COLO668 (cell line): ENCODE measurements at regions not wholly inside any gene's neighbourhood (a gene's known extent, or its start where the extent isn't known, plus 50 kb on each side); places are given as distances from the start of the nearest gene placed in this dataset.

Source experiments
- DNase-seq: peaks from one replicate; lab custom pipeline; 2025; ENCODE audit not compliant: unreplicated experiment; lab: John Stamatoyannopoulos, UW

DNA sequence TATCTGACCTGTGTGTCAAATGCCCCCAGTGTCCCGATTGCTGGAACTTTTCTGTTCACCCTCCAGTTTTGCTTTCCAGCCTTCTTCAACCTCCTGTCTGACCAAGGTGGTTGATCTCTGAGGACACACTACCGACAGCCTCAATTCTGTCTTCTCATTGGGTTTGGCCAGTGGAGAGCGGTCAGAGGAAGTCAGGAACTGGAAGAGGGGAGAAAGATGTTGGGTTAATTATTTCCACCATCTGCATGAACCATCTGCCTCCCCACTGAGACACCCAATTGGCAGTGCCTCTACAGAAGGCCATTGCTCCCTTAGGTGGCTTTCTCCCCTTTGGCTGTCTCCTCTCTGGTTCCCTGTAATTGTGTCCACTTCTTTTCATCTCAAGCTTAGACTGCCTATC lies 154.3 kb upstream of the RAI14 start:
- no peak for DNase-seq

DNA sequence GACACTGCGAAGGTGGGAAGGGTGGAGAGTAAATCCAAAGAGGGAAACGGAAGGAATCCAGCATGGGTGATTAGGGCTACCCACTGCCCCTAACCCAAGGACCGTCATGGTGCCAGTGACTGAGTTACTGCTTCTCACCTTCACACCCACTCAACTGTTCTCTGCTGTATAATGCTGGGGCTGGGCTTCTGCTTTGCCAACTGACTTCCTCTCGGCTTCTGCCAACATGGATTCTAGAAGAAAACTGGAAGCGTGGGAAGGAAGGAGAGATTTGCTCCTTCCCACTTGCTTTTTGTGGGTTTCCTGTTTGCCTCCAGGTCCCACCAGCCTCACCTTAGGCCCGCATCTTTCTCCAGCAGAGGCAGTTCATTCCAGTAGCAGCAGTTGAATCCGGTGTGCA lies 153.5 kb upstream of the RAI14 start:
- no peak for DNase-seq

DNA sequence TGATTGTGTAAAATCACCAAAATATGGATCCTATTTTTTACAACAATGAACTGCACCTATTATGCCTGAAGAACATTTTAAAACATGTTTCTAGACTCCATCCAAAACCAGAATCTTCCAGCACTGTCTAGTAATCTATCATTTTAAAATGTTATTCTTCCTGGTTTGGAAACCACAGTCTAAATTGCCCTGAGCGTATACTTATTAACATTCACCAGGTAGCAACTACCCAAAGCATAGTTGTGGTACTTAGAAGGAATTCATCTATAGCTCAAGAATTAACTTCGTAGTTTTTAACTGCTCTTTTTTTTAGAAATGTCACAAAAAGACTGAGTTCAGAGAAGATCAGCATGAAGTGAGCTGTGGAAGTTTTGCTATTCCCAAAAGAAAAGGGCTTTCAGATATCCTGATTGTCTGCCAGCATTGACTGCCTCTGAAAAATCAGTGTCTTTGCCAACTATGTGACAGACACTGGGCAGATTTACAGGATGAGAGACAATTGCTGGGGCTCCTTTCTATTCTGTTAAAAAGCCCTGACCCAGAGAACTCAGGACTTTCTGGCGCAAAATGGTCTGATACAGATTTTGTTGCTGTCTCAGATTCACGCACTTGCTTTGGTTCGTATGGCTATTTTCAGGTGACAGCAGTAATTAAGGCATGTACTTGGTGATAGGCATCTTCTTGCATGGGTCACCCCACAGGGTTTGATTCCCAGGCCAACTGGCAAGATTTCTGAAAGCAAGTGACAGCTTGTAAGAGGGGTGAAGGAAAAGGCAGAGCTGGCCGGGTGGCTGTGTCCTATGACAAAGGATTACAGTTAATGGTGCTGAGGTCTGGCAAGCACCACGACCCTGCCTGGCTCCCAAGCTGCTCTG lies 152.5 kb upstream of the RAI14 start:
- no peak for DNase-seq

DNA sequence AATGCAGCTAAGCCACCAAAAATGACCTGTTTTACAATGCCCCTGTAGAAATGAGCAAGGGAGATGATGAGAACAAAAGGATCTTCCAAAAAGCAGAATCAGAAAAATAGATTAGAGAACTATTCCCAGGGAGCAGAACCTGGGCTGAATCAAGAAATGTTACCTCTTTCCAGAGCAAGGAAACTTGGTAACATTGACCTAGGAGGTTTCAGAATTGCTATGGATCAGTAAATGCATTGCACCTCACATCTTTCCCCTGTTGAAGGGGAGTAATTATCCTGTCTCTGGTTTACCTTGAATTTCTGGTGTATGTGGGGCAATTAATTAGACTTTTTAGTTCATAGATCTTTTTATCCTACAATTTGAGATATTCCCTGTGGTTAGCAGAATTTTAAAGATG lies 151.2 kb upstream of the RAI14 start:
- DNase-seq = no peak

DNA sequence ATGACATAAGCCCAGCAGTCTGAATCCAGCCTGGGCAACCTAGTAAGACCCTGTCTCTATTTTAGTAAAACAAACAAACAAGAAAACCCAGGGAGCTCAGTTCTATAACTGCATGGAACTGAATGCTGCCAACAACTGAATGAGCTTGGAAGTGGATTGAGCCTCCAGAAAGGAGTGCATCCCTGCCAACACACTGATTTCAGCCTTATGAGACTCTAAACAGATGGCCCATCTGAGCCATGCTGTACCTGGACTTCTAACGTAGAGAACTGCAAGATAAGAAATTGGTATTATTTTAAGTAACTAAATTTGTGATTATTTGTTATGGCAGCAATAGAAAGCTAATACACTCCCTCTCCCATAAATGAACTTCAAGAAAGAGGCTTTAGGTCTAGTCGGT lies 150.4 kb upstream of the RAI14 start:
- DNase-seq = no peak

DNA sequence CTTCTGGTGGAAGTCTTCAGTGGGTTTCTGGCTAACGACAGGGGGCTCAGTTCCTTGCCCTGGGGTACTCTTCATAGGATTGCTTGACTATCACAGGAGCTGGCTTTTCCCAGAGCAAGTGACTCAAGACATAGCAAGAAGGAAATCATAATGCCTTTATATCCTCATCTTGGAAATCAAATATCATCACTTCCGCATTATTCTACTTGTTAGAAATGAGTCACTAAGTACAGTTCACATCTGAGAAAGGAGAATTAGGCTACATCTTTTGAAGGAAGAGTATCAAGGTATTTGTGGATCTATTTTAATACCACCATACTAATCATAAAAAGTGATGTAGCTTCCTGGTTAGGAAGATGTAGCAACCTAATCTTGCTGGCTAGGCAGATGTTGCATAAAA lies 148.2 kb upstream of the RAI14 start:
- no peak for DNase-seq

DNA sequence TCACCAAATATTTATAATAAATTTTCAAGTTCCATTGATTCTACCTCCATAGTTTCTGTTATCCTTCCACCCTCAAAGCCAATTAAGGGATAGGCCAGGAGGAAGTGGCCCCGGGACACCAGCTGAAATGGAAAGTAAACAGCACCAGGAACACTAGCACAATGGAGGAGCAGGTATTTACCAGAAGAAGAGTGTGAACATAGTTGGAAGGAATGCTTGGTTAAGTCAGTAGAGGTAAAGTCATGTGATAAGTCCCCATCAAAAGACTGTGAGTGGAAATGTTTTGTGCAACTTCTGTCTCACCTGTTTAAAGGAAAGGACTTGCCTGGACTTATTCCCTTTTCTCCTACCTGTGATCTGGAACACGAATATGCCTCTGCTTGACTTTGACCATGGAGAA lies 146.7 kb upstream of the RAI14 start:
- DNase-seq = no peak

DNA sequence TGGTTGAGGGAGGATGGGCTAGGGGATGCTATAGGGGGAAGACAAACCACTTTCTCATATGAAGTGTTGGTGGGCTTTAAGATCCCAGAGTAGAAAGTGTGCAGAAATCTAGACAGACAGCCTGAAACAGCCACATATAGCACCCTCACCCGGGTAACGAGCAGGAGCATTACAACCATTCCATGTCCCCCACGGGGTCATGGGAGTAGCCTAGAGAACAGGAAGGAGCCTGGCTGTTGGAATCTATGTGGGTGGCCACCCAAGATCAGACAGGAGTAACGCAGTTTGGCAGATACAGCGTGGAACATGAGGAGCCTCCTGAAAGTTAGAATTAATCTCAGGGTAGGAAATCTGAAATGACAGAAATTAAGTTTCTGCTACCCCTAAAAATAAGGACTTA lies 146.1 kb upstream of the RAI14 start:
- DNase-seq = no peak

DNA sequence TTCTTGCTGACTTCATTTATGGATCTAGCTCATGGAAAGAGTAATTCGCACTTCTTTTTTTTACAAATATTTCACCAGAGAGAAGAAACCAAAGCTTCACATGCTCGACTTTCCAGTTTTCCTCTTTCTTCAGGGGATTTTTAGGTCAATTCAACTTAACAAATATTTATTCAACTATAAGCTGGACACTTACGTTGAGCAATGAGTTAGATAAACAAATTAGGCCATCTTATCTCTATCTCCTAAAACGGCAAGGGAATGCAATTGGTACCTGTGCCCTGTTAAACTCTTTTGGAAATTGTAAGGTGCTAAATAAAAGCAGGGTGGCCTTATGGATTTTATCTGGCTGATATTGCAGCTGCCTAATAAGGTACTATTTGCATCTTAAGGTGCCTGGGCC lies 145.1 kb upstream of the RAI14 start:
- DNase-seq = no peak

DNA sequence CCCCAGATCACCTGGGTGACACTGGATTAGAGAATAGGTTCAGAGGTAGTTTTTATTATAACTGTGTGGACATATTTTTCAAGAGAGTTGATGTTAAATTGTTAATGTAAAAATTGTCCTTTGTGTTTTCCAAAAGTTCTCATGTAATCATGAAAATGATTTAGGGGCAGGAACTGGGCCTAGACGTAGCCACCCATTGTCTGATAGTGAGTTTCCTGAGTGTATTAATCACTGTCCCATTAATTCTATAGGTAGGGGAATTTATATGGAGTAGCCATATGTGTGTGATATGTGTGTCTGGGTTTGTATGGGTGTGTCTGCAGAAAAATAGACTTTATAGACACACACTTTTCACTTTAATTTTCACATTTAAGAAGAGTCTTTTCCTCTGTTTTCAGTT lies 144.6 kb upstream of the RAI14 start:
- DNase-seq = no peak

DNA sequence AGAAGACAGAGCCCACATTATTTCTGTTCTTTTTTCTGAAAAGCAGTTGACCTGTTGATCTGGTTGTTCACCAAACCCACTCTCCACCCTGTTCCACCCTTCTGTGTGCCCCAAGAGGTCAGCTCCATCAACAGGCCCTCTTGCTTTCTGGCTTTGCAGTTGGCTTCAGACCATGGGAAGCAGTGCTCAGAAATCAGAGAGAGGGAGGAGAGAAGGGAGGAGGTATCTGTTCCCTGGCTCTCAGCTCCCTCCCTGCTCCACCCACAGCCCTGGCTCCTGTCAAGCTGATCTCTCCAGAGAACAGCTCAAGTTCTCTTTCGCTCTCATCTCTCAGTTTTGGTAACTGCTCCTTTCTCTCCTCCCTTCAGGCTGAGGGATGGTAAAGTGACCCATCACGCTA lies 144.2 kb upstream of the RAI14 start:
- DNase-seq = no peak

DNA sequence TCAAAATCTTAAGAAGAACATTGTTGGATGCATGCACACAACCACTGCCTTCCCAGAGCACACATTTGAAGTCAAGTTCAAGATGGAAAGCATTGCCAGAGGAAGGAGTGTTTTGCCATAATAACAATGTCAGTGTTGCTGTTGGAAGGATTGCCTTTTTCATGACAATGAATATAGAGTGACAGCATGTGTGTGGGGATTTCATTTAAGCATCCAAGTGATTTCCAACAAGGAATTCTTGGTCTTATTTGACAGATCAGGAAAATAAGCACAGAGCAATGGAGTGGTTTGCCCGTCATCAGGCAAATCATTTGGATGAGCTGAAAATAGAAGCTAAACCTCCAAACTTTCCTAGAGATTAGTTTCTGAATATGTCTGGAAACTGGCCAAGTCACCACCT lies 140.0 kb upstream of the RAI14 start:
- DNase-seq = no peak

DNA sequence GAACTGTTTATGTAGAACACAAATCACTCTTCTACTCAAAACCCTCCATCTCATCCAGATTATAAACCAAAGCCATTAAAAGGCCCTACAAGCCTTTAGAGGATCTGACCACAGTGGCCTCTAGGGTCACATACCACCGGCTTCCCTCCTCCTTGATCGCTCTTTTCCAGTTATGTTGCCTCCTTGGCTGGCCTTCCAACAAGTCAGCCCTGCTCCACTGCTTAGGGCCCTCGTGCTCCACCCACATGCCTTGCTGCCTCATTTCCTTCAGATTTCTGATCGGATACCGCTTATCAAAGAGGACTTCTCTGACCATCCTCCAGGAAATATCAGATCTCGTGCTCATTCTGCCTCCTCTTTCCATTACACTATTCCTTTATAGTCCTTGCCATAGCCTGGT lies 139.4 kb upstream of the RAI14 start:
- no peak for DNase-seq

DNA sequence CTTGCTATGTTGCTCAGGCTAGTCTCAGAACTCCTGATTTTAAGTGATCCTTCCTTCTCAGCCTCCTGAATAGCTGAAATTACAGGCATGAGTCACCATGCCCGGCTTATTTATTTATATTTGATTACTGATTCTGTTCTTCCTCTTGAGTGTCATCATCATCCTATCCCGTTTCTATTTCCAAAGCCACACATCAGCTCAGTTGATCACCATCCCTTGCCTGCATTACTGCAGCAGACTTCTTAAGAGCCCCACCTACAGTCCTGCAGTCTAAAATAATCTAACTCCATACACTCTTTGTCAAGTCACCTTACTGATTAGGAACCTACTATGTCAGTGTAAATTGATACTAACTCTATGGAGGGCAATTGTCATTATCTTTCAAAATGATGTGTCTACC lies 138.9 kb upstream of the RAI14 start:
- DNase-seq = peak; percentile 20

DNA sequence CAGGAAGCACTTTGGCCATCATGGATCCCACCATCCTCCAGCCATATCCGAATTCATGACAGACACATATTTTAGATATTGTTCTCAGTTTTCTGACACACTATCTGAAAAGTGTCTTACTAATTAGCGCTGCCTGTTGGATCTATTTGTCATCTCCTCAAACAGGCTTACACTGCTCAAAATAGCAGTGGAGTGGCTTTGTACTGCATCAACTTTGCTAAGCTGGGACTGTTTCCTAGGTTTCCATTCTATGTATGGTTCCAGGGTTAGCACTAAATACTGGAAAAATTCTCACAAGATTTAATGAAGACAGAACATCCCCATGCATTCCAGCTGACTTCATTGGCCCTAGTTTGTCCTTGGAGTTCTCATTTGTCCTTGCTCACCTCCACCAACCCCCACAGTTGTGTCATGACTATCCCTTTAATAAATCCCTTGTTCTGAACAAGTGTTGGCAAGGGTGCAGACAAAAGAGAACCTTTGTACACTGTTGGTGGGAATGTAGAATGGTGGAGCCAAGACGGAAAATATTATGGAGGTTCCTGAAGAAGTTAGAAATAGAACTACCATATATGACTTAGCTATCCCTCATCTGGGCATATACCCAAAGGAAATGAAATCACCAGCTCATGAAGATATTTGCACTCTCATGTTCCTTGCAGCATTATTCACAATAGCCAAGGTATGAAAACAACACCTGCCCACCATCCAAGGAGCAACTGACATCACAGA lies 136.5 kb upstream of the RAI14 start:
- DNase-seq = no peak

DNA sequence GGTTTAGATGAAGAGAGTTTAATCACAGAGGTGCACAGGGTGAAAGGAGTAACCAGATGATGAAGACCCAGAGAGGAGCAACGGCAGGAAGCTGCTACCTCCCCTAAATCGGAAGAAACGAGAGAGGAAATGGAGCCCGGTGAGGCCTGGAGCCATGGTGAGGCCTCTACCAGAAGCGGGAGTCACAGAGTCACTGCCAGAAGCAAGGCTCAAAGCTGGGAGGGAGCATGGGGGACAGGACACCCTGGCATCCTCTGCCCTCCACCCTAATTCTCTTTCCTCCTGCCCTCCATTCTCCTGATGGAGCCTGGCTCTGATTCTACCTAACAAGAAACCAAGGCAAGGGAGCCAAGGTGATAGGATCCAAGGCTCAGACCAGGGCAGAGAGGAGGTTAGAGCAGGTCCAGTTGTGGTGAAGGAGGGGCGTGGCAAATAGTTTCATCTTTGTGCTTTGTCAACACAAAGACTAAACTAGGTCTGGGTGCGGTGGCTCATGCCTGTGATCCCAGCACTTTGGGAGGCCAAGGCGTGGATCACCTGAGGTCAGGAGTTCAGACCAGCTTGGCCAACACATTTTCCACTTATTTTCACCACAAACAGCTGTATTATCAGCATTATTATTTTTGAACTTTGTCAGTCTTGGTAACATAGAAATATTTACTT lies 134.4 kb upstream of the RAI14 start:
- no peak for DNase-seq

DNA sequence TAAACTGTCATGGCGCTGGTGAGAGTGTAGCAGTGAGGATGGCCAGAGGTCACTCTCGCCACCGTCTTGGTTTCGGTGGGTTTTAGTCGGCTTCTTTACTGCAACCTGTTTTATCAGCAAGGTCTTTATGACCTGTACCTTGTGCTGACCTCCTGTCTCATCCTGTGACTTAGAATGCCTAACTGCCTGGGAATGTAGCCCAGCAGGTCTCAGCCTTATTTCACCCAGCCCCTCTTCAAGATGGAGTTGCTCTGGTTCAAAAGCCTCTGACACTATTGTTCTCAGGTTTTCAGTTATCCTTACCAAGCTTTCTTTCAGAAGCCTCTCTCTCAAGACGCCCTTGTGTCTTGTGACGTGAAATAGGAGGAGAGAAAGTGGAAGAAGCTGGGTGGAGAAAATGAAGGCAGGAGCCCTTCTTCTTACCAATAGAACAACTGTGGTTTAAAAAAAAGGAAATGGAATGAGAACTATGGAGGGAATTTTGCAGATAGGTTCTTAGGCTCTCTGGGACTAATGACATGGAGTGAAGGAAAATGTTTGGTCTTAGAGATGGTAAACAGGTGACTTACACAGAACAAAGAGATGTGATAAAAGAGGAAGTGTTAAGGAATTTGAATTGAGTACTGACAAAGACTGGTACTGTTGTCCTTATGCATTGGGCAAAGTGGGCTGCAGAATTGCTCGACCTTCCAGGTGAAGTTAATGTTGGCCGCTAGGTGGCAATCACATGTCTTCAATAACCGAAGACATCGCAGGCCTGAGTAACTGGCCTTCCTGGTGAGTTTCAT lies 133.3 kb upstream of the RAI14 start:
- DNase-seq = peak; percentile 71

DNA sequence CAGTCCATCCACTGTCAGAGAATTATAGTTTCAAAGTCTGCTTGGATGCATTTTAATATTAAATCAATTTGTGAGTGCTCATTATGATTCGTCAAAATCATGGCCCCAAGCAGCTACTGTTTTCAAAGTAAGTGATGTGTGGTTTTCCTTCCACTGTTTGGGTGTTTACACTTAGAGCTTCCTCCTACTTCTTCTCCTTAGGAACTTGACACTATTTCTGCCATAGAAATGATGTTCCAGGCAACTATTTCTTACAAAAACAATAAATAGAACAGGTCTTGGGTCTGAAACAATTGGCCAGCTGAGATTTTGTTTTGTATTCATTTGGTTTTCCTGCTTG lies 132.8 kb upstream of the RAI14 start:
- no peak for DNase-seq

DNA sequence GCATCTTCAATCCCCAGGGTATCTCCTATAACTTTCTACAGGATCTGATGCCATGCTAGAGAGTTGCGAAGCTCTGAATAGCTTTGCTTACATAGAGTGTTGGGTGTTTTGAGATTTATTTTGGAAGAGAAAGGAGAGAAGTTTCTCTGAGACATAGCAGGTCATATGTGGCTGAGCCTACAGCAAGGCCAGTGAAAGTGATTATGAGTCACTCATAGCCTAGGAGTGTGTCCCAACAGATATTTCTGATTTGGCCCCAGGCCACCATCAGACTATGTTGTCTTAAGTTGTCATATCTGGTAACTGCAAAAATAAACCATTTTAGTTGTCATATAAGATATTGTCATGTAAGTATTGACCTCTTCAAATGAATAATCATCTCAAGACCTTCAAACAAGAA lies 132.0 kb upstream of the RAI14 start:
- no peak for DNase-seq

DNA sequence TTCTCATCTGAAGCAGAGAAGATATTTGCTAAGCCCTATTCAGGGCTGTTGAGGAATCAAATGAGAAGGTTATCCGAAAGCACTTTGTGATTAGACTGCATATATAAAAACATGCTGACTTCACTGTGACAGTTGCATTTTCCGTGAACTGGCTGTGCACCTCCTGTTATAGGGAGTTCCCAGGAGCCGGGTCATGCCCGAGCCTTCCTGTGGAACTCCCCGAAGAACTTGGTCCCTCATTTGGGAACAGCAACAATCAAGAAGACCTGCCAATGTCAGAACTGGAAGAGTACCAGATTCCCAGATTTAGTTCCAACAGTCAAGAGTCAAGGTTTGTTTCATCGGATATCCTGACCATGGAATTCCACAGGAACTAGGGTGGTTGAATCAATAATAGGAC lies 130.4 kb upstream of the RAI14 start:
- DNase-seq = no peak

DNA sequence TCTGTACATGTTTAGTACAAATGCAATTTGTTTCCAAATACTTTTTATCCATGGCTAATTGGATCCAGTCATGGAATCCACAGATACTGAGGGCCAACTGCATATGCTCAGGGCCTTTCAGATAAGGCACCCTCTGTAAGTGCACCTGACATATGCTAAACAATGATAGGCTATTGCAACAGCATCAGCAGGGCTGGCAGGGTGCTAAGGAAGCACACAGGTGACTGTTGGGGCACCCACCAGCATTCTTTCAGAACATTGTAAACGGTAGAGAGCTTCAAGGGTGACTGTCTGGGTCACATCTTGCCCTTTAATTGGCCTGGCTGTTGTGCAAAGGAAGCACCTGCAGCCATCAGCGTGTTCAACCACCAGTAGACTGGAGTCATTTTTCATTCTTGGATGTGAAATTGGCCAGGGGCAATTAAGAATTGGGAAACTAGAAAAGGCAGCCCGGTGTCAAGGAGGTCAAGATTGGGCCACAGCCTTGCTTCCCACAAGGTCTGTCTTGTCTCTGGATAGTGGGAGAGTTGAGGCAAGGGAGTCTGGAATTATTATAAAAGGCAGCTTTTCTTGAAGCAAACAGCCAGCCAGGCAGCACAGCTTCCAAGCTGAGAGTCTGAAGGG lies 129.3 kb upstream of the RAI14 start:
- DNase-seq = no peak
